Urinary bladder (tissue), 3 donors: ENCODE measurements at regions not wholly inside any gene's neighbourhood (a gene's known extent, or its start where the extent isn't known, plus 50 kb on each side); places are given as distances from the start of the nearest gene placed in this dataset.

Experiments
- DNase-seq: peaks from one replicate; pipeline ENCODE4 v3.0.0-alpha.2; 2015; ENCODE audit errors: extremely low spot score
- H3K27ac ChIP-seq: one replicate; pipeline ENCODE4 v1.5.1; 2013; ENCODE audit warnings: low read depth, mild to moderate bottlenecking, moderate library complexity
- H3K36me3 ChIP-seq: one replicate; pipeline ENCODE4 v1.6.1; 2013; ENCODE audit warnings: mild to moderate bottlenecking, moderate library complexity; ENCODE audit not compliant: insufficient read depth
- H3K4me1 ChIP-seq: one replicate; pipeline ENCODE4 v1.6.1; 2013; ENCODE audit warnings: mild to moderate bottlenecking, moderate library complexity; ENCODE audit not compliant: insufficient read depth
- H3K4me3 ChIP-seq: one replicate; pipeline ENCODE4 v1.5.1; 2013; ENCODE audit warnings: low read depth, low read length
- WGBS: extraction: QIAGEN DNeasy Blood & Tissue Kit; methylation state at CpG from one replicate; pipeline ENCODE4 v1.1.7; 2013; 5-methylcytosine and 5-hydroxymethylcytosine counted together
- donor health status: healthy with polysubstance abuse.
- donor health status: healthy.

DNA sequence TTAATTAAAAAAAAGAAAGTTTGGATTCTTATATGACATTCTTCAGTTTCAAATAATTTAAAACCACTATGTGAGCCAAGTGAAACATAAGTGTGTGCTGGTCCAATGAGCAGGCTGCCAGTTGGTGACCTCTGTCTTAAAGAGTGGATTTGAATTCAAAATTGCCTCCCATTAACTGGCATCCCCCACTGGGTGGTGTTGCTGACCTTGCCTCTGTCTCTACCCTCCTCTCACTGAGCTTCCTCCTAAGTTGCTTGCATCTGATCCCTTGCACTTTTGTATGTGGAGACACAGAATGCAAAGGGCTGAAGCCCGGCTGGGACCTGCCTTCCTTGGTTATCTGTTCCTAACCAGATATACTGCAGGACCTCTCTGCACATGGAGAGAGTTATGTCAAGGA, 160.6 kb downstream of the CYLD start:
- H3K4me3 ChIP-seq: no peak overlapping the region
- no peak for DNase-seq
- no peaks in the 10 kb centered on the region for H3K4me1 ChIP-seq
- no peak overlapping the region for H3K27ac ChIP-seq
- H3K36me3 ChIP-seq: no peaks in the 10 kb centered on the region
- WGBS: 51% methylated on average over 1 of the region's 1 CpG

- Histone ChIP-seq H3K4me3 (no peak overlapping the region), H3K4me1 (no peaks in the 10 kb centered on the region), H3K36me3 (no peaks in the 10 kb centered on the region), H3K27ac (no peak overlapping the region)
- WGBS: 65% methylated on average over 2 of the region's 2 CpGs
- no peak for DNase-seq
These were observed 159.2 kb downstream of the CYLD start for GRCh38 chr16:50901062-50901461.

DNA sequence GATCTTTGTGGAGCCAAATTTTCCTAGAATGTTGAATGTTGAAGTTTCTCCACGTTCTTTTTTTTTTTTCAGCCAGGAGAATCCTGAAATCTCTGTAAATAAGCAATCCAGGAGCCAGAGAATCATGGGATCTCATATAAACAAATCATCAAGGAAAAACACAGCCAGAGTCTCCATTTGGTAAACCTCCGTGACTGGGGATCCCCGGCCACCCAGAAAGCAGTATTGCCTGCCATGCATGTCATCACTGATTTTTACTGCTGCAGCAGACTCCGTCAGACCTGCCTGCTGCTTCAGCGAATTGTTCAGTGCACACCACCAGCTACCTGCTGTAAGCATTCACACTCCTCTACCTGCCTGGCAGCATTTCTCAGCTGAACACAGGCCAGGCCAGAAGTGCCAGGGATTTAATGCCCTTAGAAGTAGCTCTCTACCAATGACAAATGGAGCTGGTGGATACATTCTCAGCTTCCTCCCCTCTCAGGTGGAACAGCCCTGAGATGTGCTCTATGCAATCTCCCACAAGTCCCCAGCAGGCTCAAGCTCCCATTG, 158.6 kb downstream of the CYLD start:
- 32% methylated on average over 5 of the region's 5 CpGs for WGBS
- H3K4me1 ChIP-seq: no peaks in the 10 kb centered on the region
- H3K4me3 ChIP-seq: no peak overlapping the region
- no peaks in the 10 kb centered on the region for H3K36me3 ChIP-seq
- no peak for DNase-seq
- H3K27ac ChIP-seq: no peak overlapping the region

- DNase-seq: no peak
These were observed 158.1 kb downstream of the CYLD start for GRCh38 chr16:50899951-50900350.

DNA sequence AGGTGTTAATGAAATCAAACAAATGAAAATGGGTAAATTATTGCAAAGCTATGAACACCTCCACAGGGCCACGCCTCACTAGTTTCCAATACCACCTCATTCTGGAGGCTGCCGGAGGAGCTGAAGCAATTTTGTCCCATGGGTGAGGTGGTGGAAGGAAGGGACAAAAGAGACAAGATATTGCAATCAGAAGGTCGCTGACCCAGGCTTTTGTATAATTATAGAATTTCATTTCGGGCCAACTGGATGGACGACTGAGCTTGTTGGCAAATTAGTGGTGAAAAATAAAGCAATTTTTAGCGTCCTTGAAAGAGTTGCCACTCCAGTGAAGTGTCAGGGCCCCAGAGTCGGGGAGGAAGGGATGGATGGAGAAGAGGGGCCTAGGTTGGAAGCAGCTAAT, 147.9 kb downstream of the CYLD start:
- WGBS: 82% methylated on average over 7 of the region's 7 CpGs
- Histone ChIP-seq H3K4me1 (no peaks in the 10 kb centered on the region), H3K36me3 (no peaks in the 10 kb centered on the region), H3K27ac (no peak overlapping the region), H3K4me3 (no peak overlapping the region)
- DNase-seq: no peak

More at GRCh38 chr16:50899951-50900350, 158.1 kb downstream of the CYLD start:
- Histone ChIP-seq H3K4me3 (no peak overlapping the region), H3K4me1 (no peaks in the 10 kb centered on the region), H3K27ac (no peak overlapping the region), H3K36me3 (no peaks in the 10 kb centered on the region)
- 75% methylated on average over 2 of the region's 2 CpGs for WGBS

- no peak for DNase-seq
- no peak overlapping the region for H3K27ac ChIP-seq
- H3K4me1 ChIP-seq: no peaks in the 10 kb centered on the region
- WGBS: 81% methylated on average over 6 of the region's 6 CpGs
- H3K4me3 ChIP-seq: no peak overlapping the region
- H3K36me3 ChIP-seq: no peaks in the 10 kb centered on the region
These were observed 147.4 kb downstream of the CYLD start for GRCh38 chr16:50889276-50889675.

DNA sequence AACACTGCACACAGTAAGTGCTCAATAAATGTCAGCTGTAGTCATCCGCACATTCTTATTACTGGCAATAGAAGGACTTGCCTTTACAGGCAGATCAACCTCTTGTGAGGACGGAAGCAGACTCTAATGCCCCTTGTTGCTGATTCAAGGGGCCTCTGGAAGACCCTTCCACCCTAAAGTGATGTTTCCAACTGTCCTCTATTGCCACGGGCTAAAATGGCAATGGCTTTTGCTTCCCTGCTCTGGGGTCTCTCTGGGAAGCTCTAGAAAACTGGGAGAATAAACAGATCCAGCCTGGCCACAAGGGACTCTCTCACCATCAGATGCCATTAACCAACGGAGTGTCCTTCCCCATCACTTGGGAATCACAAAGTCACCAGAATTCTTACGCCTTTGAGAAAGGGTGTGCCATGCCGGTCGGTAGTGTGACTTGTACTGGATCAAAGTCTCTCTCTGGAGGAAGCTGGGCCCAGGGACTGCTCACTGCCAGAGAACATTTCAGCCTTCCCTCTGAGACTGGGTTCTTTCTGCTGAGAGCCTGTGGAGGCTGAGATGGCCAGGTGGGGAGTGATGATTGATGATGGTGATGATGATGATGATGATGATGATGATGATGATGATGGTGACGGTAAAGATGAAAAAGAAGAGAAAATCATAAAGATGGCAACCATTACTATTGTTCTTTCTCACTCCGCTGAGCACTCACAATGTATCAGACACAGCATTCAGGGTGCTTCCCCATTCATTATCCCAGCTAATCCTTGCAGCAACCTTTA, 146.8 kb downstream of the CYLD start:
- no peaks in the 10 kb centered on the region for H3K4me1 ChIP-seq
- no peaks in the 10 kb centered on the region for H3K36me3 ChIP-seq
- WGBS: 86% methylated on average over 9 of the region's 9 CpGs
- DNase-seq: no peak
- no peak overlapping the region for H3K27ac ChIP-seq
- no peak overlapping the region for H3K4me3 ChIP-seq

GRCh38 chr16:50887500-50888298, 145.8 kb downstream of the CYLD start:
- no peak overlapping the region for H3K27ac ChIP-seq
- no peaks in the 10 kb centered on the region for H3K36me3 ChIP-seq
- no peak for DNase-seq
- H3K4me1 ChIP-seq: no peaks in the 10 kb centered on the region
- H3K4me3 ChIP-seq: no peak overlapping the region
- 75% methylated on average over 11 of the region's 11 CpGs for WGBS

GRCh38 chr16:50884066-50884860, 142.4 kb downstream of the CYLD start:
- WGBS: 55% methylated on average over 22 of the region's 22 CpGs
- Histone ChIP-seq H3K4me1 (no peaks in the 10 kb centered on the region), H3K4me3 (no peak overlapping the region), H3K27ac (no peak overlapping the region), H3K36me3 (no peaks in the 10 kb centered on the region)
- DNase-seq: no peak

DNA sequence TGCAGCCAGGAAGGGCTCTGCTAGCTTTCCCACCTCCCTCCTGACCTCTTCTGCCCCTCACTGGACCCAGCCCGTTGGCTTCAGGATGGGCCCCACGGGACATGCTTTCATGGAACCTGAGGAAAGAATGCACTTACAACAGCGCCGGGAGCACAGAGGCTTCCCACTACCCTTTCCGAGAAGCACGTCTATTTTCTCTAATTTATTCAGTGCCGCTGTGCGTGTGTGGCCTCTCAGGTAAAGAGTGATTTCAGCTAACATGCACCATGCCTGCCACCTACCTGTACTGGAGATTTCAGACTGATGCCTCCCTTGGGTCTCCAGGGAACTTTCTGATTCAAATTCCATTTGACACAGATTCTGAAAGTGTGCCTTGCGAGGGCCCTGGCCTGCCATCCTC, 140.1 kb downstream of the CYLD start:
- WGBS: 82% methylated on average over 9 of the region's 9 CpGs
- Histone ChIP-seq H3K27ac (no peak overlapping the region), H3K4me3 (no peak overlapping the region), H3K4me1 (no peaks in the 10 kb centered on the region), H3K36me3 (no peaks in the 10 kb centered on the region)
- DNase-seq: no peak

DNA sequence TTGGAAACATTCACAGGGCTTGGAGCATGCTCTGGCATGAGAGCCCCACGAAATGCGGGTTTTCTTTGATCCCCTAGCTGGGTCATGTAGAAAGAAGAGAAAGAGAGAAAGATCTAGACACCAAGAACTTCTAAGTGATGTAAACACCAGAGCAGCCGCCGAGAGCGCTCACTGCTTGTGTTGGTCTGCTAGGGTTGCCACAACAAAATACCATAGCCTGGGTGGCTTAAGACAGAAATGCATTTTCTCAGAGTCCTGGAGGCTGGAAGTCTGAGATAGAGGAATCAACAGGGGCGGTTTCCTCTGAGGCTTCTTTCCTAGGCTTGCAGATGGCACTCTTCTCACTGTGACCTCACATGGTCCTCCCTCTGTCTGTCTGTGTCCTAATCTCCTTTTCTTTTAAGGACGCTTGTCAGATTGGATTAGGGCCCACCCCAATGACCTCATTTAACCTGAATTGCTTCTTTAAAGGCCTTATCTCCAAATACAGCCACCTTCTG, 139.5 kb downstream of the CYLD start:
- no peak overlapping the region for H3K27ac ChIP-seq
- H3K36me3 ChIP-seq: no peaks in the 10 kb centered on the region
- no peak overlapping the region for H3K4me3 ChIP-seq
- no peaks in the 10 kb centered on the region for H3K4me1 ChIP-seq
- no peak for DNase-seq
- WGBS: 40% methylated on average over 7 of the region's 7 CpGs

- Histone ChIP-seq H3K27ac (no peak overlapping the region), H3K4me1 (no peaks in the 10 kb centered on the region), H3K36me3 (no peaks in the 10 kb centered on the region), H3K4me3 (no peak overlapping the region)
- DNase-seq: no peak
- WGBS: 93% methylated on average over 3 of the region's 3 CpGs
These were observed 139.0 kb downstream of the CYLD start for GRCh38 chr16:50880926-50881325.
